IMR-90 (cell line): ENCODE measurements at regions not wholly inside any gene's neighbourhood (a gene's known extent, or its start where the extent isn't known, plus 50 kb on each side); places are given as distances from the start of the nearest gene placed in this dataset.

Experiments
- ATAC-seq: fragments of 200-7000 bp; cut with Tn5 transposase; 2 replicates; pipeline ENCODE4 v1.9.1; 2020; ENCODE audit warnings: low read depth, mild to moderate bottlenecking, moderate library complexity
- BruUV-seq: library from RNA; stranded (reverse); fragments of 400-500 nt; replicated peaks from 2 replicates; lab custom pipeline; 2021; lab: Mats Ljungman, UMichigan
- CTCF ChIA-PET: fragments of 300-600 bp; formaldehyde crosslinking; extraction: SDS; loops from one replicate; lab custom pipeline; 2021; ENCODE audit warnings: antibody characterized with exemption; lab: Yijun Ruan, JAX
- POLR2A ChIA-PET: fragments of 300-600 bp; sonication (Branson Sonifier 250); formaldehyde crosslinking; loops from one replicate; lab custom pipeline; 2022; ENCODE audit warnings: antibody characterized with exemption; ENCODE audit not compliant: unreplicated experiment; lab: Charles Lee
- DNase-seq: peaks from one replicate; pipeline ENCODE4 v3.0.0; 2013
- H2AFZ ChIP-seq: replicated peaks from 2 replicates; pipeline ENCODE3; 2013; ENCODE audit warnings: low read length, mild to moderate bottlenecking; ENCODE audit not compliant: poor library complexity
- H2AK5ac ChIP-seq: 2 replicates; pipeline ENCODE4 v1.6.1; 2013; ENCODE audit warnings: low read depth, low read length, inconsistent platforms
- H2AK9ac ChIP-seq: replicated peaks from 2 replicates; pipeline ENCODE3; 2013; ENCODE audit warnings: mild to moderate bottlenecking, low read depth, low read length, moderate library complexity; ENCODE audit not compliant: poor library complexity
- H2BK120ac ChIP-seq: 2 replicates; pipeline ENCODE4 v1.6.1; 2013; ENCODE audit warnings: low read depth, low read length, inconsistent platforms
- H2BK15ac ChIP-seq: 3 replicates; pipeline ENCODE4 v1.6.1; 2013; ENCODE audit warnings: low read depth, low read length, inconsistent platforms
- H2BK20ac ChIP-seq: 2 replicates; pipeline ENCODE4 v1.6.1; 2013; ENCODE audit warnings: low read depth, mild to moderate bottlenecking, inconsistent platforms, low read length, moderate library complexity
- H2BK5ac ChIP-seq: 2 replicates; pipeline ENCODE4 v1.6.1; 2013; ENCODE audit warnings: mild to moderate bottlenecking, low read depth, low read length, inconsistent platforms; ENCODE audit not compliant: poor library complexity, severe bottlenecking
- H3K14ac ChIP-seq: replicated peaks from 2 replicates; pipeline ENCODE4 v1.6.1; 2013; ENCODE audit warnings: low read depth, low read length, inconsistent platforms
- H3K18ac ChIP-seq: 2 replicates; pipeline ENCODE4 v1.6.1; 2013; ENCODE audit warnings: low read depth, low read length, control low read depth
- H3K23ac ChIP-seq: 2 replicates; pipeline ENCODE4 v1.6.1; 2013; ENCODE audit warnings: low read depth, low read length, inconsistent platforms
- H3K27ac ChIP-seq: 2 replicates; pipeline ENCODE4 v1.5.1; 2013; ENCODE audit warnings: mild to moderate bottlenecking, control low read depth, low read length; ENCODE audit not compliant: insufficient read depth
- H3K27me3 ChIP-seq: 2 replicates; pipeline ENCODE4 v1.6.1; 2013; ENCODE audit warnings: low read length; ENCODE audit not compliant: control insufficient read depth, insufficient read depth
- H3K36me3 ChIP-seq: 2 replicates; pipeline ENCODE4 v1.6.1; 2013; ENCODE audit warnings: low read length, mixed read lengths; ENCODE audit not compliant: control insufficient read depth, insufficient read depth
- H3K4ac ChIP-seq: 2 replicates; pipeline ENCODE4 v1.6.1; 2013; ENCODE audit warnings: low read depth, low read length, inconsistent platforms
- H3K4me1 ChIP-seq: 2 replicates; pipeline ENCODE4 v1.6.1; 2013; ENCODE audit warnings: low read length, mixed read lengths; ENCODE audit not compliant: control insufficient read depth, insufficient read depth
- H3K4me2 ChIP-seq: 2 replicates; pipeline ENCODE4 v1.6.1; 2013; ENCODE audit warnings: low read depth, mild to moderate bottlenecking, control low read depth, low read length, moderate library complexity
- H3K4me3 ChIP-seq: 2 replicates; pipeline ENCODE4 v1.5.1; 2013; ENCODE audit warnings: low read depth, mild to moderate bottlenecking, control low read depth, low read length, moderate library complexity; ENCODE audit not compliant: insufficient read depth
- H3K56ac ChIP-seq: 2 replicates; pipeline ENCODE4 v1.6.1; 2013; ENCODE audit warnings: low read length, inconsistent platforms; ENCODE audit not compliant: insufficient read depth; ENCODE audit errors: extremely low read depth
- H3K79me1 ChIP-seq, 2 experiments: 2 replicates each; pipeline ENCODE4 v1.6.1; 2013; ENCODE audit warnings: low read length in 2 of 2, inconsistent platforms in 1 of 2, low read depth in 1 of 2
- H3K9ac ChIP-seq: 2 replicates; pipeline ENCODE4 v1.6.1; 2013; ENCODE audit warnings: low read depth, low read length, control low read depth
- H3K9me1 ChIP-seq: 2 replicates; pipeline ENCODE4 v1.6.1; 2013; ENCODE audit warnings: low read length, inconsistent platforms; ENCODE audit not compliant: insufficient read depth
- H3K9me3 ChIP-seq: 2 replicates; pipeline ENCODE4 v1.6.1; 2013; ENCODE audit warnings: low read length; ENCODE audit not compliant: control insufficient read depth, insufficient read depth
- H4K20me1 ChIP-seq: 2 replicates; pipeline ENCODE4 v1.6.1; 2013; ENCODE audit warnings: low read length, inconsistent platforms; ENCODE audit not compliant: insufficient read depth
- H4K5ac ChIP-seq: 2 replicates; pipeline ENCODE4 v1.6.1; 2013; ENCODE audit warnings: mild to moderate bottlenecking, low read depth, low read length, control low read depth
- H4K8ac ChIP-seq, 2 experiments: 2 replicates each; pipeline ENCODE4 v1.6.1; 2013; ENCODE audit warnings: low read depth in 2 of 2, low read length in 2 of 2, control low read depth in 1 of 2, inconsistent platforms in 1 of 2
- H4K91ac ChIP-seq: 2 replicates; pipeline ENCODE4 v1.6.1; 2013; ENCODE audit warnings: low read depth, low read length, inconsistent platforms; ENCODE audit not compliant: insufficient read depth
- BHLHE40 ChIP-seq: fragments of 150-350 bp; IDR thresholded peaks from 2 replicates; pipeline ENCODE4 v1.6.1; 2016; ENCODE audit warnings: mild to moderate bottlenecking, low read depth, low read length
- CEBPB ChIP-seq: IDR thresholded peaks from 2 replicates; pipeline ENCODE4 v1.6.1; 2012; ENCODE audit warnings: low read depth, low read length, improper control_type of control experiment
- FOS ChIP-seq: fragments of 150-350 bp; IDR thresholded peaks from 2 replicates; pipeline ENCODE4 v1.6.1; 2016; ENCODE audit warnings: low read depth, low read length
- RAD21 ChIP-seq: IDR thresholded peaks from 2 replicates; pipeline ENCODE4 v1.6.1; 2012; ENCODE audit warnings: low read length, improper control_type of control experiment
- RCOR1 ChIP-seq: IDR thresholded peaks from 2 replicates; pipeline ENCODE4 v1.6.1; 2012; ENCODE audit warnings: mild to moderate bottlenecking, low read length, improper control_type of control experiment; ENCODE audit not compliant: insufficient replicate concordance
- RFX5 ChIP-seq: IDR thresholded peaks from 2 replicates; pipeline ENCODE4 v1.8.0; 2012; ENCODE audit warnings: low read depth, mild to moderate bottlenecking, low read length, moderate library complexity
- SMC3 ChIP-seq: fragments of 150-350 bp; IDR thresholded peaks from 2 replicates; pipeline ENCODE4 v1.6.1; 2016; ENCODE audit warnings: low read depth, mild to moderate bottlenecking, antibody characterized with exemption, low read length, moderate library complexity
- dilution Hi-C: fragments of 300-500 bp; cut with HindIII; formaldehyde crosslinking; loops from one replicate; pipeline ENCODE4 v1.14.3; 2018; ENCODE audit warnings: low sequenced_read_pairs; ENCODE audit not compliant: unreplicated experiment
- in situ Hi-C: fragments of 300-500 bp; cut with MboI; formaldehyde crosslinking; loops from 3 replicates; pipeline ENCODE4 v1.14.3; 2019; ENCODE audit warnings: low sequenced_read_pairs, inconsistent platforms, mixed read lengths
- intact Hi-C: fragments of 100-400 bp; cut with micrococcal nuclease; formaldehyde crosslinking; loops from 2 replicates; pipeline ENCODE4 v1.10.0; 2022

DNA sequence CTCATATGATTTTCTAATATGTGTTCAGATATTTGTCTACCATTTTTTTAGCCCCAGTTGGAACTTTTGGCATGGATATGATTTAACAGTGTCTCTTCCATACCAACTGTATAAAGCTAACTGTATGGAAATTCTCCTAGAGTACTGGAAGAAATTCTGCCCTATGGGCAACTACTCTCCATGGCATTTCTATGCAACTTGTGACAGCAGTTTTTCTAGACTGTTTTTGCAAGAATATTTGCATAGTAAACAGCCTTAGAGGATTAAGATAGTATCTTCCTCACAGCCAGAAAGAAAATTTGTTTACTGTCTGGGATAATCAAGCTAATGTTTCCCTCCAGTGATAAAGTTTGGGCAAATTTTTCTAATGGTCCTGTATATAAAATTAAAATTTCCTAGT lies 119.9 kb upstream of the PCDH17 start:
- no peaks in the 10 kb centered on the region for H3K36me3 ChIP-seq
- dilution Hi-C loops (no loop called here), in situ Hi-C loops (no loop called here), intact Hi-C loops (no loop called here)
- no peak overlapping the region for H3K14ac ChIP-seq
- no peak overlapping the region for H2BK5ac ChIP-seq
- H3K23ac ChIP-seq, result no peak overlapping the region
- no TSS peak for BruUV-seq
- H3K4me3 ChIP-seq, result no peak overlapping the region
- no peaks in the 10 kb centered on the region for H3K9me1 ChIP-seq
- no peaks in the 10 kb centered on the region for H4K20me1 ChIP-seq
- H2BK20ac ChIP-seq, result no peak overlapping the region
- H2AFZ ChIP-seq, result no peak overlapping the region
- H2BK15ac ChIP-seq, result no peak overlapping the region
- POLR2A ChIA-PET, result no interaction called here
- no peak overlapping the region for H3K9ac ChIP-seq
- H2AK5ac ChIP-seq, result no peak overlapping the region
- no peaks in the 10 kb centered on the region for H3K79me1 ChIP-seq
- no peak overlapping the region for H3K4me2 ChIP-seq
- H3K9me3 ChIP-seq, result peaks cover 6% of the 10 kb centered on the region; the same call in 1 of the 2 replicates
- H3K18ac ChIP-seq, result no peak overlapping the region
- no peaks in the 10 kb centered on the region for H3K27me3 ChIP-seq
- no peak overlapping the region for H3K56ac ChIP-seq
- H3K27ac ChIP-seq, result no peak overlapping the region
- CTCF ChIA-PET, result no interaction called here
- H4K91ac ChIP-seq, result no peak overlapping the region
- TF ChIP-seq SMC3 (no peak), FOS (no peak), RCOR1 (no peak), RFX5 (no peak), RAD21 (no peak), CEBPB (no peak), BHLHE40 (no peak)
- DNase-seq, result no peak
- ATAC-seq, result no peak
- H3K4me1 ChIP-seq, result no peaks in the 10 kb centered on the region
- H4K8ac ChIP-seq, result no peak overlapping the region
- H2BK120ac ChIP-seq, result no peak overlapping the region
- H2AK9ac ChIP-seq, result no peak overlapping the region
- H3K4ac ChIP-seq, result no peak overlapping the region
- no peak overlapping the region for H4K5ac ChIP-seq
